Posterior cingulate gyrus (tissue), 11 donors: ENCODE measurements at regions not wholly inside any gene's neighbourhood (a gene's known extent, or its start where the extent isn't known, plus 50 kb on each side); places are given as distances from the start of the nearest gene placed in this dataset.
"Not testable (repeated sequence)": the region's sequence is repeated elsewhere in the genome, so short reads cannot be mapped to it uniquely, and the experiment has no call there.

ENCODE experiments used
- DNase-seq, 10 donors: peaks; one replicate each; pipeline versions ENCODE4 v3.0.0 to v3.0.0-alpha.2; 2020 to 2021; ENCODE audit warnings: mixed read lengths in 3 of 10
- intact Hi-C: fragments of 100-400 bp; cut with DNase I; formaldehyde crosslinking; loops from one replicate; pipeline ENCODE4 v1.15.1; 2023

DNA sequence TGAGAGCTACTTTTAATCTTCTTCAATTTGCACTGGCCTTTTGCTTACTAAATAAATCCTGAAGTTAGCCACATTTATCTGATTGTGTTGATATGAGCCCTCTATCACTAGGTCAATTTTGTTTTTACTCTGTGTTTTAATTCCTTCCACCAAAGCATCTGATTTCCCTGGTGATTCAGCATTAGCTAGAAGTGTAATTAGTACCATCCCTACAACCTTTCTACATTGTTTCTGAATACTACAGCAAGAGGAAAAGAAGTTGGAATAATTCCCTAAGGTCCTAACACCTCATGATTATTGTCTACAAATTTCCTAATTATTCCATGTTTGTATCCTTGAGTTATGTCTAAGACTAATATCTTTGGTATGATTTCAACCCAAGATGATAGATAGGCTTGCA lies 1093.6 kb downstream of the SUCLG1 start:
- intact Hi-C loops: no loop called here

DNA sequence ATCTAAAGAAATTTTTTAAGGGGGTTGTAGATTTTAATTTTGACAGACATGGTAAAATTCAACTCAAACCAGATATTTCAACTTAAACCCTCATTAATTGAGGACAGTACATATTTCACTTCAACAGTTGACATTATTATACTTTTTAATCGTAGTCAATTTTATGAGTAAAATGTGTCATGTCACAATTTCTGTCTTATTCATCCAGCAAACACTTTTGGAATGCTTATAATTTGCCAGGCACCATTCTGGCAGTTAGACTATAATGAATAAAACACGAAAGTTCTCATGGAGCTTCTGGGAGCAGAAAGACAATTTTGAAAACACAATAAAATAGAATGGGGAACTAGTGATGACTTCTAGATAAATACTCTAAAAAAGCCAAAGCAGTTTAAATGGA lies 1094.8 kb downstream of the SUCLG1 start:
- DNase-seq: no peak
- intact Hi-C loops: no loop called here

More for the DNA sequence above, 1093.6 kb downstream of the SUCLG1 start:
- DNase-seq: no peak

DNA sequence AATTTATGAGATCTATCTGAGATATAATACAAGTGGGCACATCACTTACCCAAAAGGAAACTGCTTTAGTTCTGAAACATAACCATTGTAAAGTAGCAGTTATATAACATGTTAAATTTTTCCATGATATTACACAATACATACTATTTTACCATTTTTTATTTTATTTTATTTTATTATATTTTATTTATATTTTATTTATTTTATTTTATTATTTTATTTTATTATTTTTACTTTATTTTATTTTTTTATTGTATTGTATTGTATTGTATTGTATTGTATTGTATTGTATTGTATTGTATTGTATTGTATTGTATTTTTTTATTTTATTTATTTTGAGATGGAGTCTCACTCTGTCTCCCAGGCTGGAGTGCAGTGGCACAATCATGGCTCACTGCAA lies 1095.9 kb downstream of the SUCLG1 start:
- intact Hi-C loops, DNase-seq: not testable (repeated sequence)

DNA sequence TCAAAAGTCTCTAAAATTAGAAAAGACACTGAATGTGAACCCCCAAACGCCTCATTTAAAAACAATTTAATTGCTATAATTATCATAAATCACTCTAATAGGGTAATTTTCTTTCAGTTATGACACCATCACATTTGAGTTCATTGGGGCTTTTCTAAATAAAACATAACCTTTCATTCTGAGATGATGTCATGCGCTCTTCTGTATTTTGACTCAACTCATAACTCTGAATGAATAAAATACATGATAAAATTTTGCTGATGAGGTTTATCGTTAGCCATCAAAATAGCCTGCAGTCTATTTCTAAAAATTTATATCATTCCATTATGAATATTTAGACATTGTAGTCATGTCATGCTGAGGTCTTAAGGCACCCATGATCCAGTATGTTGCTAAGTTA lies 1099.7 kb downstream of the SUCLG1 start:
- intact Hi-C loops: no loop called here
- DNase-seq: no peak

DNA sequence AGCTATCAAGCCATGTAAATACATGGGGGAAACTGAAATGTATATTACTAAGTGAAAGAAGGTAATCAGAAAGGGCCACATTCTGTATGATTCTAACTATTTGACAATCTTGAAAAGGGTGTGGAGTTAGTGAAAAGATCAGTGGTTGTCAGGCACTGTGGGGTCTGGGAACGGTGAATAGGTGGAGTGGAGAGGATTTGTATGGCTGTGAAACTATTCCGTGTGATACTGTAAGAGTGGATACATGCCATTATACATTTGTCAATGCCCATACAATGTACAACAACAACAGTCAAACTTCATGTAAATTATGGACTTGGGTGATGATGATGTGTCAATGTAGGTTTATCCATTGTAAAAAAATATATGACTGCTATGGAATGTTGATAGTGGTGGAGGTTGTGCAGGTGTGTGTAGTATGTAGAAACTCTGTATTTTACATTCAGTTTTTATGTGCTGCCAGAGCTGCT lies 1116.2 kb downstream of the SUCLG1 start:
- DNase-seq: no peak
- intact Hi-C loops: no loop called here

DNA sequence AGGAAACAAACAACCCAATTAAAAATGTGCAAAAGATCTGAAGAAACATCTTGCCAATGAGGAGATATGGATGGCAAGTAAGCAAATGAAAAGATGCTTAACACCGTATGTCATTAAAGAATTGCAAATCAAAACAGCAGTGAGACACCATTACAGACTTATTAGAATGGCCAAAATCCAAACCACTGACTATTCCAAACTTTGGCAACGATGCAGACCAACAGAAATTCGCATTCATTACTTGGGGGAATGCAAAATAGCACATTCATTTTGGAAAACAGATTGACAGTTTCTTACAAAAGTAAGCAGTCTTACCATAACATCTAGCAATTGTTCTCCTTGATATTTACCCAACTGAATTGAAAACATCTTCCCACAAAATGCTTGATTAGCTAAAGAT lies 1118.7 kb downstream of the SUCLG1 start:
- no peak for DNase-seq
- intact Hi-C loops: no loop called here

DNA sequence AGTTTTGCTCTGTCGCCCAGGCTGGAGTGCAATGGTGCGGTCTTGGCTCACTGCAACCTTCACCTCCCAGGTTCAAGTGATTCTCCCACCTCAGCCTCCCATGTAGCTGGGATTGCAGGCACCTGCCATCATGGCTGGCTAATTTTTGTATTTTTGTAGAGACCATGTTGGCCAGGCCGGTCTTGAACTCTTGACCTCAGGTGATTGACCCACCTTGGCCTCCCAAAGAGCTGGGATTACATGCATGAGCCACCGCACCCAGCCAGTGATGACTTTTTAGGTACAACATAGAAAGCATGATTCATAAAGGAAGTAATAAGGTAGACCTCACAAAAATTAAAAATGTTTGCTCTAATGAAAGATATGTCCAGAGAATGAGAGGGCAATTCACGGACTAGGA lies 1119.1 kb downstream of the SUCLG1 start:
- intact Hi-C loops: not testable (repeated sequence)

DNA sequence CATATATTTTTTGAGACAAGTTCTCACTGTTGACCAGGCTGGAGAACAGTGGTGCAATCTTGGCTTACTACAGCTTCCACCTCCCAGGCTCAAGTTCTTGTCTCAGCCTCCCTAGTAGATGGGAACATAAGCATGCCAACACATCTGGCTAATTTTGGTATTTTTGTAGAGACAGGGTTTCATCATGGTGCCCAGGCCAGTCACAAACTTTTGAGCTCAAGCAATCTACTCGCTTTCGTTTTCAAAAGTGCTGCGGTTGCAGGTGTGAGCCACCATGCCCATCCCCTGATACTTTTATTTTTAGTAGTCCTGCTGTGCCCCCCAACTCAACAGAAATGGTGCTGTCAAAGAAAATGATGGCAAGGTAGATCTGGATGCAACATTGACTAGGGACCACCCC lies 1127.3 kb downstream of the SUCLG1 start:
- intact Hi-C loops: no loop called here
- no peak for DNase-seq

More for the DNA sequence above, 1119.1 kb downstream of the SUCLG1 start:
- DNase-seq: not testable (repeated sequence)

DNA sequence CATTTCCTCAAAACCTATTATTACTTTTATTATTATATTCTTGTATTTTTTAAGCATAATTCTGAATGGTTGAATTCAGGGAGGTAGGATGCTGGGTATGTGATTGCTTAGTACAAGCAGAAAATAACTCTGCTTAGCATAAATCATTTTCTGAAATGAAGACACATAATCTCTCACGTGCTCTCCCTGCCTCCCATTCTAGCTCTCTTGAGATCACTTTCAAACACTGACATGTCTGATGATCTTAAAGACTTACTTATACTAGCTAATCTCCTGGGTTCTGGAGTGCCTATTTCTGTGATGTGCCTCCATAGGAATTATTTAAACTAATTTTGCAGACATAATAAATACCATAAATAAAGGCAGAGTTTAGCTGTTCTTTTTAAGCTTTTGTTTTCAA lies 1136.0 kb downstream of the SUCLG1 start:
- DNase-seq: no peak
- intact Hi-C loops: no loop called here

DNA sequence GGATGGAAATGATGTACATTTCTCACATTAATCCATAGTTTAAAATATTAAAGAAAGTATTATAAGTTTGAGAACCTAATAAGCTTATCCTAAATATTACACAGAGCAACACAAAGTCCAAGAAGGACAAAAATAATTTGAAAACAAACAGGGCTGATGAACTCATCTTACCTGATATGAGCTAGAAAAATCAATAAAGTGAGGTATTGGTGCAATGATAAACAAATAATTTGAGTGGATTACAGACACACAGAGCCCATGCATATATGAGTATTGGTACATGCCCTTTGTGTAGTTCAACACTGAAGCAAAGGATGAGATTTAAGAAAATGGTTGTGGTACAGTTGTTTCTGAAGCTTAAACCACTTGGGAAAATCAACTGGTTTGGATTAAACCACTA lies 1139.0 kb downstream of the SUCLG1 start:
- DNase-seq: no peak
- intact Hi-C loops: no loop called here

DNA sequence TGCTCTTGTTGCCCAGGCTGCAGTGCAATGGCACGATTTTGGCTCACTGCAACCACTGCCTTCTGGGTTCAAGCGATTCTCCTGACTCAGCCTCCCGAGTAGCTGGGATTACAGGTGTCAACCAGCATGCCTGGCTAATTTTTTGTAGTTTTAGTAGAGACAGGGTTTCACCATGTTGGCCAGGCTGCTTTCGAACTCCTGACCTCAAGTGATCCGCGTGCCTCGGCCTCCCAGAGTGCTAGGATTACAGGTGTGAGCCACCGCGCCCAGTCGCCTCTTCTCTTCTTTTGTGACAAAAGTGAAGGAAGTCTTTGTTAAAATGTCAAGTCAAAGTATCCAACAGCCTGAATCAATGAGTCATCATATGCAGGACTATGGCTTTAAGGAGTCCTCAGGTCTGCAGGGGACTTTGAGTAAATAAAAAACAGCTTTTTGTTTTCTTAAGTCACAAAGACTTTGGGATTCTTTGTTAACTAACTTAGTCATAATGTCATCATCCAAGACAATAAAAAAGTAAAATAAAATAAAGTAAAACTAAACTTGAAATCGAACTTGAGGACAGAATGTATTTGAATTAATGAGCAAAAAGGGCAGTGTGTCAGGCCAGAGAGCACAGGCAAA lies 1153.2 kb downstream of the SUCLG1 start:
- intact Hi-C loops: no loop called here
- DNase-seq: peak in 1 of 10 donors; percentile 51

DNA sequence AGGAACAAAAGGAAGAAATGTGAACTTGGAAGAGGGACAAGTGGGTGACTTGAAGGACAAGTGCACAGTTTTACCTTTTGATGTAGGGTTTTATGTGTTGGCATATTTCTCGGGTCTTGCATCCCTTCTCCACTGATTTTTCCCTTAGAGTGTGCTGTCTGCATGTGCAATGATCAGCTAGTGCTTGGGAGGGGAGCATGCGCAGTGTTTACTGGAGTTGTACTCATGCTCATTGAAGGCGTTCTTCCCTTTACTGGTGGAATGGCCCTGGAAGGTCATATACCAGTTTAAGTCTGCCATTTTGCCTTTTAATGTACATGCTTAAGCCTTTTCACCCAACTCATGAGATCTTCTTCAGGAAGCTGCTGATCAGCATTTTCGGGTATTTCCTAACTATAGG lies 1168.0 kb downstream of the SUCLG1 start:
- DNase-seq: no peak
- intact Hi-C loops: no loop called here

DNA sequence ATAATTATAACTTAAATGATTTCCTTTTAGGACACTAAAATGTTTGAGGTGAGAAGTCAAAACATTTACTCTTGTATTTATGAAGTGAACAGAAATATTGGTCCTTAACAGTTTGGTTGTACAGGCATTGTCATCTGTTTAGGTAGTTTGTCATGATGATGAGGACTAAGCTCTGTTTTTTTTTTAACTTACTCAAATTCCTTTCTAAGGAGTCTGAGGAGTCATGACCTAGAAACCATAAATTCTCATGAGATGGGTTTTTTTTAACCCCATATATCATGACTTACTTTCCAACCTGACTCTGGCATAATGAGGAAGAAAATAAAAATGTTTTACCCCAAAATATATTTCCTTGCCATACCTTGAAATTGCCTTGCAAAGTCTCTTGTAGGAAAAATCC lies 1176.2 kb downstream of the SUCLG1 start:
- DNase-seq: no peak
- intact Hi-C loops: no loop called here

DNA sequence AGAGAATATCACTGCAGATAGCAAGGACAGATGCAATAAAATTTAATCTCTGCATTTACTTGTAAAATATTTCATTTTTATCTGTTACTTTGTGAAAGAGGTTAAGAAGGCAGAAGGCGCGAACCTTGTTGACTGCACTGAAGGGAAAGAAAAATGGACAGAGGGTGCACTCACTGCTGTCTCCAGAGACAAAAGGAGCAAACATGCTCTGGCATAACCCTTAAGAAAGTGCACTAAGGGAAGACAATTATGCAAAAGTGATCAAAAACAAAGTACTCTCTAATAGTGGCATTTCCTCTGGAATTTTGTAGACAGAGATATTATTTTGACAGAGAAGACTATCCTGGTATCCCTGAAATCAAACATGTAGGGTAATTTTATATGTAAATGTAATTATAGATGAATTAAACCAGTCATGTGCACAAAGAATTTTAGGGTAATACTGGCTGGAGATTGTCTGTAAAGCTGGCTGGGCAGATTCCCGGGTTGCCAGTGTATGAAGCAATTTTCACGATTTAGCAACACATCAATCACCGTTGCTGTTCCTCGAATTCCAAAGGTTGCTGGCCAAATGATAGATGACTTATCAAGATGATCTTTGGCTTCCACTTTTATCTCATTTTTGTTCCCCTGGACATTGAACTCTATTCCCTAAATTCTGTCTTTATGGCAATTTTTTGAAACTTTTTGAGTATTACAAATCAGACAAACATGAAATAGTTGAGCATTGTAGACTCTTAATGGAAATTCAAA lies 1176.9 kb downstream of the SUCLG1 start:
- intact Hi-C loops: no loop called here
- DNase-seq: no peak

DNA sequence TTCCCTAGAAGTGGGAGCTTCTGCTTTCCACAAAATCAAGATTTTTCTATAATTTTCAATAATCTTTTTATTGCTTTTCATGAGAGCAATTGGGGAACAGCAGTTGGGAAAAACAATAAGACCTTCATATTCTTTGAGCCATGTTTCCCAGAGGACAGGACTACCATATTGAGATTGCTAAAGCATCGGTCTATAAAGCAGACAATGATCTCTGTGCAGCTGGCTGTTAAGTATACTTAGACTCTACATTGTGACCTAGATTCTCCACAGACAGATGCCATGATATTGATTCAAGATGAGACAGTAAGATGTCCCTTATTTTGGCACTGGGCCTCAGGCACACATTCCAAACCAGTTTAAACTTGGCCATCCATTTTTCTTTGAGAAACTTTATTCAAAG lies 1178.7 kb downstream of the SUCLG1 start:
- DNase-seq: no peak
- intact Hi-C loops: no loop called here

DNA sequence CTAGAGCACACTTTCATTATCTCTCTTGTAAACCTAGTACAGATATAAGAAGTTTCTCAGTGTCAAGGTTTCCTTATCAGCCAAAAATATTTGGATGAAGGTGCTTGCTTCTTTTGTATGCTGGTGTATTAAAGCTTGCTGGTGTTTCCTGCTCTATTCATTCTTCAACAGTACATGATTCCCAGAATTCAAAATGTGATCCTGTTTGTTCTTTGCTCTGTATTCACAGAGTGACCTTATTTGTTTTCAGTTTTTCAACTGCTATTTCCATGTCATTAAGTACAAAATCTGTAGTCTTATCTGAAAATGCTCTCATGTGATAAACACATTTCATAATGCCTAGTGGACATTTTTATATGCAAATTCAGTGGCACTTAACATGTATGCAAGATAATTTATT lies 1185.8 kb downstream of the SUCLG1 start:
- no peak for DNase-seq
- intact Hi-C loops: no loop called here

DNA sequence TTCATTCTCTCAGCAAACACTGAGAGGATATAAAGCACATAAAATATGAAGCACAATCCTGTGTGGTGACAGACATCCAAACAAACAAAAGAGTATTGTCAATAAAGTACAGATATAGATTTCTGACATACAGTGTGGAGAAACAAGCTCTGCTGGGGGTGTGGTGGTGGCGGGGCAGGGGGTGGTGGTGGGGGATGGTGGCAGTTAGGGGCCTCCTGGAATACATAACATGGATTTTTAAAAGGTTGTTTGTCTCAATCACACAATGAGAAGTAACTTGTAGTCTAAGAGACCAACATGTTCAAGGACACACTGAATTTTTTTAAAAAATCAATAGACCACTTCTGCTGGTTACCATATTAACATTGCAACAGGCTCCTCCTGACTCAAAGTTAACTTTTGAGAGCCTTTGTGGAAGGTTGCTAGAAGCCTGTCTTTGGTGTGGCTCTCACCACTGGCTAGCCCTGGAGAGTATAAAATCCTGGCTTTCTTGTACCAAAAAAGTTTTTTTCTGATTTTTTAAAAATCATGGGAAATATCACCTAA lies 1197.4 kb downstream of the SUCLG1 start:
- intact Hi-C loops: no loop called here
- DNase-seq: no peak

DNA sequence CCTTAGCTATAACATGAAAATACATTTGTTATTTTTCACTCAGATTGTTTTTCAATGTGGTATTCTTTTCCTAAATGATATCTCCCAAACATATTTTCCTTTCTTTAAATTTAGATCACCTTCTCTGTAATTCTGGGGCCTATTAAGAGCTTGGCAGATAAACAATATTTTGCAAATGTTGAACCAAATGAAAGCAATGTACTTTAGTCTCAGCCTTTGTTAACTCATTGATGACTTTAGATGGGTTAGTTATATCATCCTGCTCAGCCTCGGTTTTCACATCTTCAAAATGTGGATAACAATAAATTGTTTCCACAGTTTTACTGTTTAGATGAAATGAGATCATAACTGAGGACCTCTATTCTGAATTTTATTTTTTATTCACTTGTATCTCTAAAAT lies 1205.2 kb downstream of the SUCLG1 start:
- no peak for DNase-seq
- intact Hi-C loops: no loop called here

DNA sequence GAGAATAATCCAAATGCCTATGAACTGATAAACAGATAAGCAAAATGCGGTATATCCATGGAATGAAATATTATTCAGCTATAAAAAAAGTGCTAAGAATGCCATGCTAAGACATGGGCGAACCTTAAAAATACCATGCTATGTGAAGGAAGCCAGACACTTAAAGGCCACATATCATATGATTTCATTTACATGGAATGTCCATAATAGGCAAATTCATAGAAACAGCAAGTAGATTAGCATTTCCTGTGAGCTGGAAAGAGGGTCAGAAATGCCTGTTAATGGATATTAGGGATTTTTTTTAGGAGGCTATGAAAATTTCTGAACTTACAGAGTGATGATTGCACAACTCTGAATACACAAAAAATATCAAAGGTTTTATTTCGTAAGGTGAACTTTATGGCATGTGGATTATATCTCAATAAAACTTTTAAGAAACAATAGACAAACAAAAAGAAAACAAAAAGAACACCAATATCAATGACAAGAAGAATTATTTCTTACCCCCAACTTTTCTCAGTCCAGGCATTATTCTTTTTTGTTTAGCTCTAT lies 1207.7 kb downstream of the SUCLG1 start:
- intact Hi-C loops: no loop called here
- DNase-seq: no peak

DNA sequence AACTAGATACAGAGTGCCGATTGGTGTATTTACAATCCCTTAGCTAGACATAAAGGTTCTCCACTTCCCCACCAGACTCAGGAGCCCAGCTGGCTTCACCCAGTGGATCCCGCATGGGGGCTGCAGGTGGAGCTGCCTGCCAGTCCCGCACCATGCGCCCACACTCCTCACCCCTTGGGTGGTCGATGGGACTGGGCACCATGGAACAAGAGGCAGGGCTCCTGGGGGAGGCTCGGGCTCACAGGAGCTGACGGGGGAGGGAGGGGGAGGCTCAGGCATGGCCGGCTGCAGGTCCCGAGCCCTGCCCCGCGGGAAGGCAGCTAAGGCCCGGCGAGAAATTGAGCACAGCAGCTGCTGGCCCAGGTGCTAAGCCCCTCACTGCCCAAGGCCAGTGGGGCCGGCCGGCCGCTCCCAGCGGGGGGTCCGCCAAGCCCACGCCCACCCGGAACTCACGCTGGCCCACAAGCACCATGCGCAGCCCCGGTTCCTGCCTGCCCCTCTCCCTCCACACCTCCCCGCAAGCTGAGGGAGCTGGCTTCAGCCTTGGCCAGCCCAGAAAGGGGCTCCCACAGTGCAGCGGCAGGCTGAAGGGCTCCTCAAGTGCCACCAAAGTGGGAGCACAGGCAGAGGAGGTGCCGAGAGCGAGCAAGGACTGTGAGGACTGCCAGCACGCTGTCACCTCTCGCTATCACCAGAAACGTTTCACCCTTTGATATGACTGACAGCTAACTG lies 1213.1 kb downstream of the SUCLG1 start:
- intact Hi-C loops: not testable (repeated sequence)
- peak in 1 of 10 donors; percentile 78 for DNase-seq

DNA sequence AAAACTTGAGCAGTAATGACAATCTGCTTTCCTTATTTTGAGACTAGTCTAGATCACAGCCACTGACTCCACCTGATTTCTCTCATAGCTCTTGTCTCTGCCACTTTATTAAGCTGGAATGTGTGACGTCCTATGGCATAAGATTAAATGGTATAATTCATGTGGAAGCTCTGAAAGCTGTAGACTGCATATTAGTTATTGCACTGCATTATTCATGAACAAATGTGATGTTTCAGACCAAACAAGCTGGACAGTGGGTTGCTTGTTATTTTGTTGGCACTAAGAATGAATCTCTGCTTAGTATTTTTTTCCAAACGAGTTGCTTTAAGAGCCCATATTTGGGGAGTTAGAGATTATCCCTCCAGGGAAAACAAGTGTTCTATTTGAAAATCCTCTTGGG lies 1218.5 kb downstream of the SUCLG1 start:
- DNase-seq: no peak
- intact Hi-C loops: no loop called here
